ENCODE measurements at regions not wholly inside any gene's neighbourhood (a gene's known extent, or its start where the extent isn't known, plus 50 kb on each side); places are given as distances from the start of the nearest gene placed in this dataset.

- ATAC-seq (ENCODE audit: low FRiP score in 2 of 2): no peak
- H3K4me1 ChIP-seq: no peaks in the 10 kb centered on the region
- H3K27ac ChIP-seq: no peak overlapping the region
- H3K4me3 ChIP-seq: no peak overlapping the region
- H3K27me3 ChIP-seq: no peaks in the 10 kb centered on the region
- H3K9me3 ChIP-seq: no peaks in the 10 kb centered on the region
- WGBS, 2 donors: 59 to 73% methylated on average over 2 of the region's 2 CpGs
- TF ChIP-seq POLR2AphosphoS5 (IDR thresholded peaks at IDR 0.05) (no peak), CTCF (IDR thresholded peaks at IDR 0.05) (no peak), POLR2A (IDR thresholded peaks at IDR 0.05) (no peak)
- no peak for DNase-seq
- H3K36me3 ChIP-seq: no peaks in the 10 kb centered on the region
Measured at GRCh38 chr4:176610594-176610993, 182.1 kb downstream of the VEGFC start.

DNA sequence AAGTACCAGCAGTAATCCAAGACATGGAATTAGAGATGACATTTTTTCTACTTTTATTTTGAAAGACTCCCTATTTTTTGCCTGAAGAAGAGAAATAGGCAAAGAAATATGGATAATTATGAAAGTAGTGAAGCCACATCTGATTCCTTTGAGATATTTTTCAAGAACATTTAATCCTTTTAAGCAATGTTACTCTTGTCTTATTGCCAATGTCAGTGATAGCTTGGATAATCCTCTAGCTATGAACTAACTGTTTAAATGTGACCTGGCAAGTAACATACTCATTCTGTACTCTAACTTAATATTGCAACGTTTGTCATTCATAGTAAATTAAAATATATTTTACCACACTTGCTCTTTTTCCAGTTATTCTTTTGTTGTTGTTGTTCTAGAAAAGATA lies 181.3 kb downstream of the VEGFC start:
- H3K27ac ChIP-seq: no peak overlapping the region
- TF ChIP-seq CTCF (IDR thresholded peaks at IDR 0.05): no peak
- no peak for TF ChIP-seq POLR2AphosphoS5 (IDR thresholded peaks at IDR 0.05)
- no peak for TF ChIP-seq EP300 (IDR thresholded peaks at IDR 0.05)
- no peak for TF ChIP-seq POLR2A (IDR thresholded peaks at IDR 0.05)
- 47 to 48% methylated on average over 1 of the region's 1 CpG for WGBS, 2 donors
- no peak overlapping the region for H3K4me3 ChIP-seq
- H3K36me3 ChIP-seq: no peaks in the 10 kb centered on the region
- DNase-seq (no peak), ATAC-seq (ENCODE audit: low FRiP score in 2 of 2) (no peak)
- H3K9me3 ChIP-seq: no peaks in the 10 kb centered on the region
- H3K4me1 ChIP-seq: no peaks in the 10 kb centered on the region
- H3K27me3 ChIP-seq: no peaks in the 10 kb centered on the region

DNA sequence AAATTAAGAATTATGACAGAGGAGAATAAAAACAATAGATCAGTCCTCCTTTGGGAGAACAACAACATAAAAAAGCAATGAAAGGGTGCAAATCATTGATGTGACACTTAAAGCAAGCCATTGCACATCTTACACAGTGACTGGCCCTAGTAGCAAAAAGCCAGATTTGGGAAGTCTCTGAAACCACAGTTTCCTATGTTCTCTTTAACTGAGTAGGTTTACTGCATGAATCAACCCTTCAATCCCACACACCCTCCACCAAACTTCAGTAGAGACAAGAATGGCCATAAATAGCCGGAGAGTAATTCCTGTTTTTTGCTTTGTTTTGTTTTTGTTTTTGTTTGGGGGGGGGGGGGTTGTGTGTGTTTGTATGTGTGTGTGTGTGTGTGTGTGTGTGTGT lies 180.8 kb downstream of the VEGFC start:
- DNase-seq: no peak
- no peak for ATAC-seq (ENCODE audit: low FRiP score in 2 of 2)
- TF ChIP-seq POLR2A (IDR thresholded peaks at IDR 0.05) (no peak), CTCF (IDR thresholded peaks at IDR 0.05) (no peak), EP300 (IDR thresholded peaks at IDR 0.05) (no peak), POLR2AphosphoS5 (IDR thresholded peaks at IDR 0.05) (no peak)
- Histone ChIP-seq H3K27me3 (no peaks in the 10 kb centered on the region), H3K27ac (no peak overlapping the region), H3K4me3 (no peak overlapping the region), H3K4me1 (no peaks in the 10 kb centered on the region), H3K9me3 (no peaks in the 10 kb centered on the region), H3K36me3 (no peaks in the 10 kb centered on the region)
- WGBS, 2 donors: 56 to 68% methylated on average over 1 of the region's 1 CpG

GRCh38 chr4:176614793-176615192 lies 177.9 kb downstream of the VEGFC start:
- 40 to 46% methylated on average over 3 of the region's 3 CpGs for WGBS, 2 donors
- Histone ChIP-seq H3K4me1 (no peaks in the 10 kb centered on the region), H3K9me3 (no peaks in the 10 kb centered on the region), H3K27ac (no peak overlapping the region), H3K36me3 (no peaks in the 10 kb centered on the region), H3K4me3 (no peak overlapping the region), H3K27me3 (no peaks in the 10 kb centered on the region)
- TF ChIP-seq POLR2A (IDR thresholded peaks at IDR 0.05): no peak
- TF ChIP-seq POLR2AphosphoS5 (IDR thresholded peaks at IDR 0.05): no peak
- TF ChIP-seq CTCF (IDR thresholded peaks at IDR 0.05): no peak
- no peak for TF ChIP-seq EP300 (IDR thresholded peaks at IDR 0.05)
- DNase-seq (no peak), ATAC-seq (ENCODE audit: low FRiP score in 2 of 2) (no peak)

- no peak for TF ChIP-seq POLR2A (IDR thresholded peaks at IDR 0.05)
- TF ChIP-seq EP300 (IDR thresholded peaks at IDR 0.05): no peak
- TF ChIP-seq CTCF (IDR thresholded peaks at IDR 0.05): no peak
- TF ChIP-seq POLR2AphosphoS5 (IDR thresholded peaks at IDR 0.05): no peak
- ATAC-seq (ENCODE audit: low FRiP score in 2 of 2) (no peak), DNase-seq (no peak)
- no peaks in the 10 kb centered on the region for H3K36me3 ChIP-seq
- no peaks in the 10 kb centered on the region for H3K9me3 ChIP-seq
- 78 to 89% methylated on average over 2 of the region's 2 CpGs for WGBS, 2 donors
- no peak overlapping the region for H3K27ac ChIP-seq
- no peaks in the 10 kb centered on the region for H3K27me3 ChIP-seq
- no peak overlapping the region for H3K4me3 ChIP-seq
- H3K4me1 ChIP-seq: no peaks in the 10 kb centered on the region
Measured at GRCh38 chr4:176616151-176616550, 176.6 kb downstream of the VEGFC start.
